Ishikawa (cell line): ENCODE measurements at regions not wholly inside any gene's neighbourhood (a gene's known extent, or its start where the extent isn't known, plus 50 kb on each side); places are given as distances from the start of the nearest gene placed in this dataset.

Source experiments
- CEBPB ChIP-seq: IDR thresholded peaks from 2 replicates; pipeline ENCODE4 v1.6.1; 2012
- CREB1 ChIP-seq: IDR thresholded peaks from 2 replicates; pipeline ENCODE4 v1.6.1; 2012; ENCODE audit warnings: low read depth
- EGR1 ChIP-seq: IDR thresholded peaks from 2 replicates; pipeline ENCODE4 v1.6.1; 2012
- EP300 ChIP-seq: IDR thresholded peaks from 2 replicates; pipeline ENCODE4 v1.6.1; 2012; ENCODE audit warnings: borderline replicate concordance
- FOXM1 ChIP-seq: IDR thresholded peaks from 2 replicates; pipeline ENCODE4 v1.6.1; 2012; ENCODE audit warnings: low read depth, borderline replicate concordance
- MAX ChIP-seq: IDR thresholded peaks from 2 replicates; pipeline ENCODE4 v1.6.1; 2012
- NFIC ChIP-seq: IDR thresholded peaks from 2 replicates; pipeline ENCODE4 v1.6.1; 2012
- RAD21 ChIP-seq: IDR thresholded peaks from 2 replicates; pipeline ENCODE4 v1.6.1; 2012; ENCODE audit warnings: low read depth
- REST ChIP-seq: IDR thresholded peaks from 2 replicates; pipeline ENCODE4 v1.6.1; 2012; ENCODE audit warnings: low read depth, mild to moderate bottlenecking
- TAF1 ChIP-seq: IDR thresholded peaks from 2 replicates; pipeline ENCODE4 v1.6.1; 2012; ENCODE audit warnings: low read depth, mild to moderate bottlenecking
- TCF12 ChIP-seq: IDR thresholded peaks from 2 replicates; pipeline ENCODE4 v1.6.1; 2012; ENCODE audit warnings: low read depth
- TEAD4 ChIP-seq: IDR thresholded peaks from 2 replicates; pipeline ENCODE4 v1.6.1; 2012
- USF1 ChIP-seq: IDR thresholded peaks from 2 replicates; pipeline ENCODE4 v1.6.1; 2012
- YY1 ChIP-seq: IDR thresholded peaks from 2 replicates; pipeline ENCODE4 v1.6.1; 2012; ENCODE audit warnings: low read depth
- ZBTB7A ChIP-seq: IDR thresholded peaks from 2 replicates; pipeline ENCODE4 v1.6.1; 2012; ENCODE audit warnings: low read depth

GRCh38 chr6:26234421-26235301 lies 130.3 kb upstream of the BTN3A2 start:
- TF ChIP-seq TEAD4 (no peak), TCF12 (no peak), EP300 (no peak), NFIC (no peak), EGR1 (no peak)

GRCh38 chr6:26235302-26235670 lies 129.7 kb upstream of the BTN3A2 start:
- no peak for TF ChIP-seq EGR1

GRCh38 chr6:26240157-26241032 lies 124.6 kb upstream of the BTN3A2 start:
- TF ChIP-seq FOXM1 (no peak), CEBPB (no peak), TAF1 (no peak), EGR1 (no peak), MAX (no peak), REST (no peak), YY1 (no peak)

- TF ChIP-seq NFIC (no peak), RAD21 (no peak), REST (no peak), CREB1 (no peak), EP300 (no peak), TEAD4 (no peak), YY1 (no peak), USF1 (no peak), TAF1 (no peak), CEBPB (no peak), MAX (no peak), ZBTB7A (no peak), EGR1 (no peak), FOXM1 (no peak), TCF12 (no peak)
Measured at GRCh38 chr6:26241033-26241895, 123.7 kb upstream of the BTN3A2 start.

- TF ChIP-seq FOXM1 (no peak), ZBTB7A (no peak), EGR1 (no peak), CREB1 (no peak), TAF1 (no peak), RAD21 (no peak), YY1 (no peak), TEAD4 (no peak), USF1 (no peak), TCF12 (no peak), EP300 (no peak), NFIC (no peak), CEBPB (no peak), REST (no peak), MAX (no peak)
Measured at GRCh38 chr6:26243132-26243531, 121.9 kb upstream of the BTN3A2 start.
